Mammary epithelial cell (primary cell): ENCODE measurements at regions not wholly inside any gene's neighbourhood (a gene's known extent, or its start where the extent isn't known, plus 50 kb on each side); places are given as distances from the start of the nearest gene placed in this dataset.

Experiments used
- EZH2 ChIP-seq: IDR thresholded peaks from 2 replicates; pipeline ENCODE4 v1.6.1; 2012; ENCODE audit warnings: low read length, inconsistent platforms, borderline replicate concordance
- TF ChIP-seq, protein P1 (sequence below), 2 donors: IDR thresholded peaks in 1 of 2; conservative IDR thresholded peaks in 1 of 2; 2 replicates each; pipeline ENCODE4 v1.5.1; 2011 to 2012; ENCODE audit warnings: inconsistent platforms in 2 of 2, low read length in 2 of 2, mild to moderate bottlenecking in 2 of 2, control low read depth in 1 of 2, low read depth in 1 of 2; ENCODE audit not compliant: insufficient read depth in 1 of 2; ENCODE audit errors: extremely low read depth in 1 of 2

DNA sequence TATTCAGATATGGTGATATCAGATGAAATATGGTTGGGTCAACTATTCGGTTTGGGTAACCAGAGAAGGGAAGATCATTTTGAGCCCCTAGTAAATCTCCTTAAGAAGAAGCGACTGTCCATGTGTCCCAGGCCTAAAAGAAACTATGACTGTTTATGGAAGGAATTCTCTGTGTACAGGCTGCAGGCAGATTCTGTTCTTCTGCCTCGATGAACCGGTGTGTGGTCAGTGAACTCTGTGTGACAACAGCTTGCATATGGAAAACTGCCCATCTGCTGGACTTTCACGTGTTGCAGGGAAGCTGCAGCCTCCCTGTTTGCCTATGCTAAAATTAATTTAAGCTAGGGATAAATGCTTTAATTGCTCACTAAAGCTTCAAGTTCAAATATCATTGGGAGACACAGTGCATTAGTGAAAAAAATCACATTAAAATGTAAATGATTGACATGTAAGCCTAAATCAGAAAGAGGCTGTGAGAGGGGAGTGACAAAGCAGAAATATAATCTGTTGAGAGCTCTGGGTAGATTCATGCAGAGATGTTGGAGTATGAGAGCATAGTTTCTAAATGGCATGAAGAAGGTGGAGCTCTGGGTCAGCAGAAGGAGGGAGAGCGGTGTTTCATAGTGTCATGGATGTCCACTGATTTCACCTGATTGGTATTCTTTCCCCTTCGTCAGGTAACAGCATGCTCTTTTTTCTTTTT lies 65.4 kb upstream of the PFN2 start:
- TF ChIP-seq, protein P1, sequence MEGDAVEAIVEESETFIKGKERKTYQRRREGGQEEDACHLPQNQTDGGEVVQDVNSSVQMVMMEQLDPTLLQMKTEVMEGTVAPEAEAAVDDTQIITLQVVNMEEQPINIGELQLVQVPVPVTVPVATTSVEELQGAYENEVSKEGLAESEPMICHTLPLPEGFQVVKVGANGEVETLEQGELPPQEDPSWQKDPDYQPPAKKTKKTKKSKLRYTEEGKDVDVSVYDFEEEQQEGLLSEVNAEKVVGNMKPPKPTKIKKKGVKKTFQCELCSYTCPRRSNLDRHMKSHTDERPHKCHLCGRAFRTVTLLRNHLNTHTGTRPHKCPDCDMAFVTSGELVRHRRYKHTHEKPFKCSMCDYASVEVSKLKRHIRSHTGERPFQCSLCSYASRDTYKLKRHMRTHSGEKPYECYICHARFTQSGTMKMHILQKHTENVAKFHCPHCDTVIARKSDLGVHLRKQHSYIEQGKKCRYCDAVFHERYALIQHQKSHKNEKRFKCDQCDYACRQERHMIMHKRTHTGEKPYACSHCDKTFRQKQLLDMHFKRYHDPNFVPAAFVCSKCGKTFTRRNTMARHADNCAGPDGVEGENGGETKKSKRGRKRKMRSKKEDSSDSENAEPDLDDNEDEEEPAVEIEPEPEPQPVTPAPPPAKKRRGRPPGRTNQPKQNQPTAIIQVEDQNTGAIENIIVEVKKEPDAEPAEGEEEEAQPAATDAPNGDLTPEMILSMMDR (conservative IDR thresholded peaks at IDR 0.05 in 1 of 2, IDR thresholded peaks at IDR 0.05 in 1 of 2; ENCODE audit: extremely low read depth in 1 of 2, insufficient read depth in 1 of 2, low read depth in 1 of 2, low read length in 2 of 2), result no peak
- no peak for TF ChIP-seq EZH2
